GM21423 (cell line): ENCODE measurements at regions not wholly inside any gene's neighbourhood (a gene's known extent, or its start where the extent isn't known, plus 50 kb on each side); places are given as distances from the start of the nearest gene placed in this dataset.
A peak's percentile ranks its signal among the peaks of the same experiment; 100 is the strongest.

Experiments used
- ATAC-seq: cut with Tn5 transposase; IDR thresholded peaks from one replicate; pipeline ENCODE4 v1.9.1; 2021; ENCODE audit warnings: mild to moderate bottlenecking, moderate library complexity; ENCODE audit not compliant: unreplicated experiment

- no peak for ATAC-seq
These were observed 51.3 kb upstream of the PFKP start for GRCh38 chr10:3016016-3016415.

DNA sequence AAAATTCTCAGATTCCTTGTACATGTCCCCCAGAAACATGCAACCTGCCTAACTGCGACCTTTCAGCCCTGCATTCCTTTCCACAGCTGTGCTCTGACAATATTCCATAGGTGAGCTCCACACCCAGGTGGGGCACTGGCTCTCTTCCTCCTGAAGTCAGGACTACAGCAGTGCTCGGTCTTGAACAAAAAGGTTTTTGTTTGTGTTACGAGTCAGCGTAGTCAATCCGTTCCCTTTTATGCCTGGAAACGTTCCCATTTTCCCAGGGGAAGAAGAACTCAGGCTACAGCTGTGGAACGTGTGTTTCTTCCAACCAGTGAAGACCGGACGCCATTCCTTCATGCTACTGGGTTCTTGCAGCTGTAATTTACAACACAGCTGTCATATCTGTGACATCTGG is 52.4 kb upstream of the PFKP start:
- no peak for ATAC-seq

DNA sequence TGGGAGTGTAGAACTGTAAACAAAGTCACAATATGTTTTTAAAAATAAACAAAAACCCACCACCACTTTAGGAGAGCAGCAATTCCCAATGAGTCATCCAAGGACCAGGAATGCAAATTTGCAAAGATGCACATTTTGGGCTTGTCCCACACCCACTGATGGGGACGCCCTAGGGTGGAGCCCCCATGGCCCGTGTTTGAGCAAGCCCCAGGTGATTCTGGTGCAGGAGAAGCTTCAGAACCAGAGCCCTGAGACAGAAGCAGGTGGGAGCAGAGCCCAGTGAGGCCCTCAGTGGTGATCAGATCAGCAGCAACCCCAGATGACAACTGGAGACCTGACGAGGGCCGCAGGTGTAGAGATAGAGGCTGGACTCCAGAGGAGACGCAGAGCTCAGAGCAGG is 55.1 kb upstream of the PFKP start:
- no peak for ATAC-seq

DNA sequence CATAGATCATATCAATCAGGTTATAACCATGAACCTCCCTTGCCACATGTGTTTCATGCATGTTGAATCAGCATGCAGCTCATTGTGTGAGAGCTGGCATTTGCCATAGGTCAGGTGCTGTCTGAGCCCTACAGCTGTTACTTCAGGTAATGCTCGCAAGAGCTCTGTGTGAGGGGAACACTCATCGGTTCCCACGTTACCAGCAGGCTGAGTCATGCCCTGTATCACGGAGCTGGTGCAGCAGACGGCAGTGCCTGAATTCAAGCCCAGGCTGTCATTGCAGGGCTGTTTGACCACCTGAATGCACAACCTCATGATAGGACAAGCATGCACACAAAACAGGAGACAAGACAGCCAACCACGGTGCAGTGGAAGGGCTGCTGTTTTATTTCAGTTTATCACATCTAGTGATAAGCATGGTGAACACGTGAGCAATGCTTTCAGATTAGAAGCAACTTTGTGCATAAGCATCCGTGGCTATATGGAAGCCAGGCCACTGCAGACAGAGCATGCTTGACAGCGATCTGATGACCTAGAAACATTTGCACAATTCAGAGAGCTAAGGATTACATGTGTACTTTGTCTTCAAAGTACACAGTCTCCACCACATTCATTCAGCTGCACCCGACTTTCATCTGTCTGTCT is 56.4 kb upstream of the PFKP start:
- ATAC-seq: no peak

DNA sequence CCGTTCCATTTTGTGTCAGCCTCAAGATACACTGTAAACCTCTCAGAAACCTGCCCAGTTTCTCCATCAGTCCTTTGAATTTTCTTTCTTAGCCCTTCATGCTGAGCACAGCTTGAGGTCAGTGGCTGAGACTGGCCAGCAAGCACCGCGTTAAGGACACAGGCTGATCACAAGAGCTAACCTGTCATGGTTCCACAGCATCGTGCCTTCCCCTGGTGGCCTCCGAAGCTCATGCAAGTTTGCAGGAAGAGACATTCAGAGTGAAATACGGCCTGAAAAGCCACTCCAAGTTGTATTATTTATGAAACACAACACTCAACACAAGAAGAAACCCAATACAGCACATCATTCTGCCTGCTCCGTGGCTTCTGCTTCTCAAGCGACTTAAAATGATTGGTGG is 57.0 kb upstream of the PFKP start:
- no peak for ATAC-seq

DNA sequence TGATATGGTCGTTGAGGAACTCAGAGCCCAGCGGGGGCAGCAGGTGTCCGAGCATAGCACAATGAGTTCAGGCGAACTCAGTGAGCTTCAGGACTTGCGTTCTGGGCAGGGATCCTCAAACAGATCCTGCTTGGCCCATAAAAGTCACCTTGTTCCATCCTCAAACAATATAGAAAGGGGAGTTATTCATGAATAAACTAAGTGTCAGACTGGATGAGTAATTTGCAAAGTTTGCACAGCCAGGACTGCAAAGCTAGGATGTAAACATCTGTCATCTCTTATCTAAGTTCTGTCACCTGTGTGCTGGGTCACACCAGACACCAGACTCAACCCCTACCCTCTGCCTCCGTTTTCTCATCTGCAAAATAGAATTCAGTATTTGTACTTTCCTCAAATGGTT is 58.0 kb upstream of the PFKP start:
- no peak for ATAC-seq

- no peak for ATAC-seq
These were observed 58.7 kb upstream of the PFKP start for GRCh38 chr10:3008518-3009195.

DNA sequence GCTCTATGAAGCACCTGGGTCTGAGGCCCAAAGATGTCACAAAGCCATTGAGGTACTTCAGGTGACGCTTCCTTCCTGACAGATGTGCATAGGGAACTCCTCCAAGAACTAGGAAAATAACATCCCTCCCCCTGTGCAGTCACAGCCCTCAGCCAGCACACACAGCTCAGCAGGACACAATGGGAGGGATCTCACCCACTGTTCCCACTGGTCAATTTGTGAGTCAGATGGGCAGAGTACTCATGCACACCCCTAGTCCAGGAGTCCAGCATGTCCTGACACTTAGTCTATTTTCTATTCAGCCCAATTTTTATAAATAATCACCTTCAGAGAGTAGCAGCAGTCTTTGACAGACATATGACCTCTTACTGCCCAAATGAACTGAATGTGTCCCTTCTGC is 60.7 kb upstream of the PFKP start:
- no peak for ATAC-seq

DNA sequence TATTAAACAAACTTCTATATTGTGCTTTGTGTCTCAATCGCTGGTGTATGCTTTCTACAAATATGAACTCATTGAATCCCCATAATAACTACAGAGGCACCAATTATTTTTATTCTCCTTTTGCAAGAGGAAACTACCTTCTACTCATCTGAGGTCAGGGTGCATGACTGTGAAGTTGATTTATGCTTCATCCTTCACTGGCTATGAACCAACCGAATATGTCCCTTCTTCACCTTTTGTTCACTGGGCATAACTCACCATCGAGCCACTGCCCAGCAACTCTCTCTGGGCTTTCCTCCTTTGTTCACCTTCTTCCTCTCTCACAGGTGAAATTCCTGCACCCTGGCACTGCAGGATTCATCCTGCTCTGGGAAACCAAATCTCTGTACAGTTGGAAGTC is 61.3 kb upstream of the PFKP start:
- no peak for ATAC-seq

GRCh38 chr10:3002304-3002703 is 65.0 kb upstream of the PFKP start:
- no peak for ATAC-seq

DNA sequence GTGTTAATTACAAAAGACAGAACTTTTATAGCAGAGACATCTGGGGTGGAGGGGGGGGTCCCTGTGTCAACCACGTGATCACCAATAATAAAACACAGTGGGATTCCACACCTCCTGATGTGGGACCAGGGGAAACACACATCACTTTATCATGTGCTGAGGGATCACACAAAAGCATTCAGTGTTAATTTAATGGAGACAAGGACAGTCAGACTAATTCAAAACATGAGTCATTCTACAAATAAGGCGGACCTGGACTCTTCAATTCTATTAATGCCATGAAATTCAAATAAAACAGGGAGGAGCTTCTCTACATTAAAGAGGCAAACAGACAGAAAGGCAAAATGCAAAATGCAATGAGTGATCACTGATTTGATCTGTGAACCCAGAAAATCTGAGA is 67.3 kb upstream of the PFKP start:
- no peak for ATAC-seq

GRCh38 chr10:2994221-2994961 is 73.0 kb upstream of the PFKP start:
- ATAC-seq: no peak

GRCh38 chr10:2993636-2994035 is 73.7 kb upstream of the PFKP start:
- ATAC-seq: no peak

GRCh38 chr10:2992401-2993198 is 74.7 kb upstream of the PFKP start:
- no peak for ATAC-seq

DNA sequence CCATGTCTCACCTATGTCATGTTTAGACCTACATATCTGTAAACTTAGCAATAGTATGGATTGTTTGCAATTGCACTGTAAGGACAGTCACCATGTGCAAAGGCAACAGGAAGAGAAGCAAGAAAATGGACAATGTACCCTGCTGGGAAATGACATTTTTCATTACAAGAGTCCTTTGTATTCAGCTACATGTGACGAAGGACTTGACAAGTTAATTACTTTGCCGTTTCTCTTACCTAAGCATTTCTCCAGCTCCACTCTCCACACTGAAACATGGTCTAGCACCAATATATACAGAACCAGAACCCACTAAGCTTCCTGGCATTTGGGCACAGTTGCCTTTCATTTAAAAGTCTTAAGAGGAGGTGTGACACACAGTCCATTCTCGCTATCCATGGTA is 76.6 kb upstream of the PFKP start:
- ATAC-seq: no peak

- ATAC-seq: no peak
These were observed 77.9 kb upstream of the PFKP start for GRCh38 chr10:2989292-2989947.

GRCh38 chr10:2987185-2987768 is 80.1 kb upstream of the PFKP start:
- ATAC-seq: no peak

- peak; percentile 44 for ATAC-seq
These were observed 81.0 kb upstream of the PFKP start for GRCh38 chr10:2986391-2986801.

DNA sequence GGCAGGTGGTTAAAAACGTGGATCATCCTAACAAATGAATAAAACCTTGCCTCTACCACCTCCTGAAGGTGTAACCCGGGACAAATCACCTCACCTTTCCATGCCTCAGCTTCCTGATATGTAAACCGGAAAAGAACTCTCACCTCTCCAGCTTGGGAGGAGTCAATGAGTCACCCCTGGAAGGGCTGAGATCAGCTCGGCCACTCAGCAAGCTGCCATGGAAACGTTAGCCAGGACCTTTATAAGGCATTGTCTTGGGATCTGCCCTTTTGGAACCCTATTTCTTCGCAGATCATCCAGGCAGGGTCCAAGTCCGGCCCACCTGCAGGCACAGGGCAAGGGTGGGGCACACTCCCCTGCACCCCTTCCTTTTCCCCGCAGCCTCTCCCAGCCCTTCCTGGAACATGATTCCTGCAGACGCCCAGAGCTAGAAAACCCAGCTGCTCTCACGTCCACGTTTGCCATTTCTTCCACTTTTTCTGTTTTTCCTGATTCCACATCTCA is 81.6 kb upstream of the PFKP start:
- ATAC-seq: peak; percentile 2

- ATAC-seq: no peak
These were observed 82.7 kb upstream of the PFKP start for GRCh38 chr10:2984682-2985081.
